Activated T-cell treated with anti-CD3 and anti-CD28 coated beads, Interleukin-2, amount 50 U/mL, for 1 hour (primary cell): ENCODE measurements at regions not wholly inside any gene's neighbourhood (a gene's known extent, or its start where the extent isn't known, plus 50 kb on each side); places are given as distances from the start of the nearest gene placed in this dataset.
"Not testable (repeated sequence)": the region's sequence is repeated elsewhere in the genome, so short reads cannot be mapped to it uniquely, and the experiment has no call there.

Source experiments
- DNase-seq: peaks from one replicate; pipeline ENCODE4 v3.0.0-alpha.2; 2020

DNA sequence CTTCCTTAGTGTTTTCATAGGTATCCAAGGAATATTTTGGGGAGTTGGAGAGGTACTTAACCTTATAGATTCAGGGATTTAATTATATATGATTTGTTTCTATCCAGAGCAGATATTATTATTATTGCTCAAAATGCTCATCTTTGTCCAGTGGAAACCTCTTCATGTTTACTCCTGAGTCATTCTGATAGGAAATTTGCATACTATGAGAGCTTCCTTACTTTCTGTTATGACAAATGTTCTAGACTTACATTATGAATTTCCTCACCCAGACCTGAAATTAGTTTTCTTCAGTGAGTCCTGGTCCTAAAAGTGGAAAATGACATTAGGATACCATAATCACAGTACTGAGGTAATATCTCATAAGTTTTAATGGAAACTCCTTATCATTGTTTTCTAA lies 57.5 kb upstream of the PLPPR5 start:
- no peak for DNase-seq

DNA sequence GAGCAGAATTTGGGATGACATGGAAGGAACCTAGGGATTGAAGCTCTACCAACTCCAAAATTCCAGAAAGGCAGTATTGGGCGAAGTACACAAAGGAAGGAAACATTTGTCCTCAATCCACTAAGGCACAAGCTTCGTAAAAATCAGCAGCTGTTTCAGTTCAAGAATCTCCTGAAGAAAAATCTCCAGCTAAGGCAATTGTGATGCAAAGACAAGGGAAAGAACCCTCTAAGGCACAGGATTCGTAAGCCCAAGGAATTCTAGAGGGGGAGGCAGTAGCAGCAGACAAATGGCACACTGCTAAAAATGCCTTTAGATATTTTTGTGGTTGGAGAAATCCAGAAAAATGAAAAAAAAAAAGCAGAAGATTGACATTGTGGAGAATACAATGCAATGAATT lies 64.5 kb upstream of the PLPPR5 start:
- no peak for DNase-seq

DNA sequence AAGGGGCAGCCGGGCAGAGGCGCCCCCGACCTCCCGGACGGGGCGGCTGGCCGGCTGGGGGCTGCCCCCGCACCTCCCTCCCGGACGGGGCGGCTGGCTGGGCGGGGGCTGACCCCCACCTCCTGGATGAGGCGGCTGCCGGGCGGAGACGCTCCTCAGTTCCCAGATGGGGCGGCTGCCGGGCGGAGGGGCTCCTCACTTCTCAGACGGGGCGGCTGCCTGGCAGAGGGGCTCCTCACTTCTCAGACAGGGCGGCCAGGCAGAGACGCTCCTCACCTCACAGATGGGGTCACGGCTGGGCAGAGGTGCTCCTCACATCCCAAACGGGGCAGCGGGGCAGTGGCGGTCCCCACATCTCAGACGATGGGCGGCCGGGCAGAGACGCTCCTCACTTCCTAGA lies 73.9 kb upstream of the PLPPR5 start:
- DNase-seq = not testable (repeated sequence)

DNA sequence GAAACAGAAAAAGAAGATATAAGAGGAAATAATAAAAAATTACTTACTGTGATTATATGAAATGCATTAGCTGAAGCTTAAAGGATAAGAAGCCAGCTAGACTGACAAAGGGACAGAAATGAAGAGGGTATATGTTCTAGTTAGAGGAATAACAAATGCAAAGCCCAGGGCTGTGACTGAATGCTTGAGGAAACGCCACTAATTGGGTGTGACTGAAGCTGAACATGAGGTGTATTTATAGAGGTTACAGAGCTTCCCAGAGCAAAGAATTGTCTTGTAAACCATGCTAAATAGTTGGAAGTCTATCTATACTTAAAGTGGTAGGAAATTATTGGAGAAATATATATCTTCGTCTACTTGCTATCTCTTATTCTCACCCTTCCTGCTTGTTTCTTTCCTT lies 77.7 kb upstream of the PLPPR5 start:
- DNase-seq = no peak

DNA sequence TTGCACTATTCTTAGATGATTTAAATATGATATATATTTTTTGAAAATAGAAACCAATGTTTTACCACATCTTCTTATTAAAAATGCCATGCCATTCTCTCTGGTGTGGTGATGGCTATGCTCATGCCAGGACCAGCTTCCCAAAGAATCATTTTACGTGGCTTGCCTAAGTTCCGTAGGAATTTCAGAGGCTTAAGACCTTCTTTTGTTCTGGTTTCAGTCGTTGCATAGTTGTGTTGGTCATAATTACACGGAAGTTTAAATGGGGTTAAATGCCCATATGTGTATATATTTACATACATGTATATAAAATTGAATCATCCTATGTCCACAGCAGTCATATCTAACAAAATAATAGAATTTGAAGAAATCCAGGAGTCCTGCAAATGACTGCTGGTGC lies 78.7 kb upstream of the PLPPR5 start:
- DNase-seq = no peak

DNA sequence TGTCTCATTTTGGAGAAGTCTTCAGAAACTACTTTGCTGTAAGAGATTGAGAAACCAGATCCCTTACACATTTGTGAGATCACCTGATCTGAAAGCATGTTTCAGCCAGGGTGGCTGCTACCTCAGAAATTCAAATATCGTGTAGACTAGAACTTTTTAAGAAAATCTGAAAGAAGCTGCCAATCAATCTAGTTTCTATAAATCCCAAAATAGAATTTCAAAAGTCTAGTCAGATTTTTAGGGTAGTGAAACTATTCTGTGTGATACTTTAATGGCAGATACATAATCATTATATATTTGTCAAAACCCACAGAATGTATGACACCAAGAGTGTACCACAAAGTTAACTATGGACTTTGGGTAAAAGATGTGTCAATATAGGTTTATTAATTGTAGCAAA lies 79.9 kb upstream of the PLPPR5 start:
- DNase-seq = no peak

DNA sequence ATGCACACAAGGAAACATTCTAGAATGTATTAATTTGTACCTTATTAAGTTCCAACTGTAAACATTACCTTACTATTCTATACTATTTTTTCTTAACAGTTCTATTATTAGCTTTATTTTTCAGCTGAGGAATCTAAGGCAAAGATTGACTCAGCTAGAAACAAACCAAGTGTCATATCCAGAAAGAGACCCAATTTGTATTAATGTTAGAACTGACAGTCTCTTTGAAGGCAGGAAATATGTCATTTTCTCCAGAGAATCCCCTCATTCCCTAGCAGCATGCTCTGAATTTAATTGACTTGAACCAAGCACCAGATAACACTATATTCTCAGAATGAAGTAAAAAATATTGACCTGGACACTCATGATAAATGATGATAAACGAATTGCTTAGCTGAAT lies 81.4 kb upstream of the PLPPR5 start:
- DNase-seq = no peak

DNA sequence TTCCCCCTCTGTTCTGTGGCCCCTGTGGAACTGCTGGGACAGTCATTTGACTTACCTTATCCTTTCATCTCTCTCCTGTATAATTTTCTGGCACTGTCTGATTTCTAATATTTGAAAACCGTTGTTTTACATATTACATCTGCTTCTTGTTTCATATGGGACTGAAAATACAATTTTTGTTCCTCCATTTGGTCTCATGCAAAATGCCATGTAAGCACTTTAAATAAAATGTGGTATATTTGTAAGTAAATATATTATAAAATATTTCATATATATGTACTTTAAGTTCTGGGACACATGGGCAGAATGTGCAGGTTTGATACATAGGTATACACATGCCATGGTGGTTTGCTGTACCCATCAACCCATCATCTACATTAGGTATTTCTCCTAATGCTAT lies 93.9 kb upstream of the PLPPR5 start:
- no peak for DNase-seq

DNA sequence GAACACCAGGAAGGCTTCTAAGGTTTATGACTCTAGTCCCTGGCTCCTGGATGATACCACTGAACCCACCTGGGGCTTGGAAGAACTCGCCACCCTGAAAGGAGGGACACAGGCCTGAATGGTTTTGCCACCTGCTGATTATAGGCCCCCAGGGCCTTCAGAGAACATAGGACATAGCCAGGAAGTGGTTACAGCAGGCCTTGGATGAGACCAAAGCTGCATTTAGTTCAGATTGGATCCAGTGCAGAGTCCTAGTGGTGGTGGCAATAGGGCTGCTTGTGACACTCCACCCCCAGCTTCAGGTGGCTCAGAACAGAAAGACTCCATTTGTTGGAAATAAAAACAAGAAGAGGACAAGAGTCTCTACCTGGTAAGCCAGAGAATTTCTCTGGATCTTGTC lies 101.6 kb upstream of the PLPPR5 start:
- DNase-seq = no peak

DNA sequence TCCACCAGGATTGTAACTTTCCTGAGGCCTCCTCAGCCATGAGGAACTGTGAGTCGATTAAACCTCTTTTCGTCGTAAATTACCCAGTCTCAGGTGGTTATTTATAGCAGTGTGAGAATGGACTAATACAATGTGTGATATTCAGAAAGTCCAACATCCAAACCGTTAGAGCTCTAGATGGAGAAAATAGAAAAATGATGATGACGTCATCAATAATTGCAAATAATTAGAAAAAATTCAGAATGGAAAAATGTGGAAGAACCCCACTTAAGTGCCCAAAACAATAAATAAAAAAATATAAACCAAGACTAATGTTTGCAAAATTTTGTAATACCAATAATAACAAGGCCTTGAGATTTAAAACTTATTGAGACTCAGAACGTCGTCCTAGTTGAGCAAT lies 103.0 kb upstream of the PLPPR5 start:
- DNase-seq = no peak

DNA sequence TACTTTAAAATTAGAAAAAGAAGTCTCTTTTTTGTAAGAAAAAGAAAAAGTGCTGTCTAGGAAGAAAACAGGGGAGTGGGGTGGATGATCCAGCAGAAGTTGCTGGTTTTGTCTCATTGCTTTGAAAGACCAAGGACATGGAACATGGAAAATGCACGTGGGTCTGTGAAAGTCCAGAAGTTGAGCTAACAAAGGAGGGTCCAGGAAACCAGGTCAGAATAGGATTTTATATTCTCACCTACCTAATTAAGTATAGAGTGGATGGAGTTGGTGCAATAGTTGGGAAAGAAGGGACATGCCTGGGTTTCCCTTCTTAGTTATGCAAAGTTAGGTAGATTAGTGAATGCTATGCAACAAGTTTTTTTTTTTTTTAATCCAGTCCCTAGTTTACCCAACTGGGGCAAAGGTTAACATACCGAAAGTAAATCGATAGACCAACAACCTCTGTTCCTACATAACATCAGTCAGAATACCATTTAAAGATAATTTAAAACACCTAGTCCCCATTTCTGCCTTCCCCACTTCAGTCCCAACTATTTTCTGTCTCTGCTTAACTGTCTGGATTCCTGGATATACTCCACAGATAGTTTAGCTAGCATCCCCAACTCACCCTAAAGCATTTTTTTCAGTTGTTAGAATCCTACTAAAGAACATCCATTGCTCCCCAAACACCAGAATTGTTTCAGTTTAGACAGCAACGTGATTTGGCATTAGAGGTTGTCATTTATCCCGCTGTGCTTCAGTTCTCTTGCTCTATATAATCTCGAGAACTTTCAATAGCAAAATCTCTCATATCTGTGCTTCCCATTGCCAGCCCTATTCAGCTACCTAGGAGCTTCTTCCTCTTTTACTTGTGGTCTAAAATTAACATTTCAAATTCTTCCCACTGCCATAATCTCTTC lies 105.7 kb upstream of the PLPPR5 start:
- no peak for DNase-seq

DNA sequence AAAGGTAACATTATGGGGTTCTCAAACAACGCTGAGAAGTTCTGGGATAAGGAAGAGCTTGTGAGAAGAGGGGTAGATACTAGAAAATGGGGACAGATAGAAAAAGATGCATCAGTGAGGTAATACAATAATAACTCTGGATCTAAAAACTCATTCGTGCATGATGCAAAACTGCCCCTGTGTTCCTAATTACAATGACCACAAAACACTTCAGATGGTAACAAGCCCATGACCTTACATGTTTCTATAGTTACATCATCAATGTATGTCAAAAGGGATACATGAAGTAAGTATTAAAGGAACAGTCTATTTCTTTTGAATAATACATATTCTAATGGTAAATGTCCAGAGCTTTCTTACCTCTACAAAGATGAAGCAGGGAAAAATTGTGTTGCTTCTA lies 110.6 kb upstream of the PLPPR5 start:
- DNase-seq = no peak

DNA sequence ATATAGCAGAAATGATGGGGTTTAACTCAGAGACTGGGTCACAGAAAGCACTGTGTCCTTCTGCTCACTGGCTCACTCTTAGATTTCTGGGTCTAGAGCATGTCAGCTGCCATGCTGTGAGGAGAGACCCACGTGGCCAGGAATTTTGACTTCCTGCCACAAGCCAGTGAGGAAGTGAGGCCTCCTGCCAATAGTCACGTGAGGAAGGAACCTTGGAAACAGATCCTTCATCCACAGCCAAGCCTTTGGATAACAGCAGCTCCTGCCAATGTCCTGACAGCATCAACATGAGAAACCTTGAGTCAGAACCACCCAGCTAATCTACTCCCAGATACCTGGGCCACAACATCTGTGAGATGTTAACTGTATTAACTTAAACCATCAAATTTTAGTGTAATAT lies 114.5 kb upstream of the PLPPR5 start:
- no peak for DNase-seq

DNA sequence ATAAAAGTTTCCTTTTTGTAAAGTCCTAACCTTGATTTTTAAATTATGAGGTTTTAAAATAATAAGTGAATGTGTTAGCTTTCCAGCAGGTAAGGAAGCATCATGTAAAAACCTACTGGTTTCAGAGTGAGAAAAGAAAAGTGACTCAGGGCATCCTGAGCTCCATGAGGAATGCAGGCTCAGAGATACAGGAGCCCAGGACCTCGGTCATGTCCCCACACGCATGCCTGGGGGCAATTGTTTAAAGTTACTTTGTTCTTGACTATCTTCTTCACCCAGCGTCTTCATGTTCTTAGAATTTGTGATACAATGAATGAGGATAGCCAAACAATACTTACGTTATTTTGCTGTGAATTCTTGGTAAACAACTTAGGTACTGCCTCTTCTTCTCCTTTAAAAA lies 117.4 kb upstream of the PLPPR5 start:
- DNase-seq = no peak

DNA sequence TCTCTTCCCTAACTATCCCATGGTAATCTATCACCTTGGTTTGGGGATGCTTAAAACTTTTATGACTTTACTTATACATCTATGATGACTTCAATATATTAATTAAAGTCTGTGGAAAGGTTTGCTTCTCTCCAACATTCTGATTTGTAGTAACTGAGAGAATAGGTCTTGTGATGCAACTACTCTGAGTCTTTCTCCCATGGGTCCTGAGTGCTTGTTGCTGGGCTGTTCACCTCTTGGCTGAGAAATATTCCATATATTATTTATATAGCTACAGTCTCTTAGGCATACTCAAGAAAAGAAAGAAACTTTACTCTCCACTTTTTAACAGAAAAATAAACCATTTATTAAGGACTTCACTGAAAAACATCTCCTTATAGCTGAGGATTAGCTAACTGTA lies 119.3 kb upstream of the PLPPR5 start:
- DNase-seq = no peak

DNA sequence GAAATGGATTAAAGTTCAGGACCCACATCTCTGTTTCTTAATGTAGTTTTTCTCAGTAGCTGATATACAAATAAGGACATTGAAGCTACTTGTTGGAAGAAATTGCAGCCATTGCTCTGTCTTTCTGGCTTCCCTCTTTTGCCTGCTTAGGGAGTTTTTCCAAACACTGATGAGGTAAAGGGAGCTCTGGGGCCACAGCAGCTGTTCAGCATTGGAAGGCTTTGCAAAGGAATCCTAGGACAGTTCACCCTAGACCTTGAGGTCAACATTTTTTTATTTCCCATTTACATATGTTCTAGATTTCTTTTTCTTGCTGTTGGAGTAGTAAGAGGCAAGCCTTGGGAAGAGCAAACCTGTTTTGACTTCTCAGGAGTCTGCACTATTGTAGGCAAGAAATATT lies 126.9 kb upstream of the PLPPR5 start:
- no peak for DNase-seq

DNA sequence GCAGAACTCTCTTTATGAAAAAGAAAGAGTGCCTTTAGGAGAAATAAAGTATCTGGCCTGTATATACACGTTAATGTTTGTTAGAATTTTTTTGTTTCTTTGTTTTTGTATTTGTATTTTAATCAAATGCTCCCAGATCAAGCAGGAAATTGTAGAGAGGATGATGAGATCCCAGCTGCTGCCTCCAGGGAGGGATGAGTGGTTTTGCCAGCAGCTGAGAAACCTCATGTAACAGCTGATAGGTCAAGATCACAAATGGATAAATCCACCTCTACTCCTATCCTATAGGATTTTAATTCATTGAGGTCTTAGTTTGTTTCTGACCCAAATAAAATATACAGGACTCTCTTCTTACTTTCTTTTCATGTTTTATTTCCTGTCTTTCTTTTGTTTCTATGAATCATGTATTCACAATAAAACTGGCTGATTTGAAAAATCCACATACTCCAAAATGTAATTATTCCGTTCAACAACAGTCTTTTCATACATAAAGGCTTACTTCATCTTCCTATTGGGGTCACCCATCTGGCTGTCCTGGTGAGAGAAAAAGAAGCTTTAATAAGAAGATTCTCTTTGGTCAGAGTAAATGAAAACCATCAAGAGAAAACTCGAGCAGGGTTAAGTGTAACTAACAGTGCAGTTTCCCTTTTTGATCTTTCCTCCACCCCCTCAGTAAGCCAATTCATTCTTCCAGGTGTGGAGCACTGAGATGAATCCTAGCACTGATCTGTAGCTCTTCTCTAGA lies 129.3 kb upstream of the PLPPR5 start:
- no peak for DNase-seq

DNA sequence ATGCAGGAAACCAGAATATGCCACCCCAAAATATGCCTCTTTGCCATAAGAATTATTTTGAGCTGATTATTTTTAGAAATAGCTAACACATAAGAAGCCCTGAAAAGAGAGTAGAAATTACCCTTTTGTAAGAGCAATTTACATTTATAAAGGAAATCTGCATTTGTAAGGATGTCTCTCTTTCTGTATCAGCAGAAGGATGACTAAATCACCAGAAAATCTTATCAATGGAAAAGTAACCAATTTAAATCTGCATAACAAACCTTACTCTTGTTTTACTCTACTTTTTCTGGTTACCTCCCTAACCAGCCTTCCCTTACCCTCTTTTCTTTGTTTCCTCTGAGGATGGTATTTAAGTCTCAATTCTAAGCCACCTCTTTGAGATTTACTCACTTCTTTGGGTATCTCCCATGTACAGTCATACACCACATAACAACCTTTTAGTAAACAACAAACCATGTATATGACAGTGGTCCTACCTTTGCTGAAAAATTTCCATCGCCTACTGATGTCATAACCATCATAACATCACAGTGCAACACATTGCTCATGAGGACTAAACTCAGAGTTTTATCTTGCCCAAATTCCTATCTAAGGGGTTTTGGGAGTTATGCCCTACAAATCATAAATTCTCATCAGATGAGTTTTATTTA lies 126.6 kb upstream of the PLPPR4 start:
- DNase-seq = no peak

DNA sequence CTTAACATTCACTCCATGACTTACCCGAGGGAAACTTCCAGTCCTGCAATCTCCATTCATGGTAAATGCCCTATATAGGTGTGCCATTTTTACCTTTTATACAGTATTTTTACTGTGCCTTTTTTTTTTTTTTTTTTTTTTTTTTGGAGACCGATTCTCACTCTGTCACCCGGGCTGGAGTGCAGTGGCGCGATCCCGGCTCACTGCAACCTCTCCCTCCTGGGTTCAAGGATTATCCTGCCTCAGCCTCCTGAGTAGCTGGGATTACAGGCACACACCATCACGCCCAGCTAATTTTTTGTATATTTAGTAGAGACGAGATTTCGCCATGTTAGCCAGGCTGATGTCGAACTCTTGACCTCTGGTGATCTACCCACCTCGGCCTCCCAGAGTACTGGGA lies 124.4 kb upstream of the PLPPR4 start:
- no peak for DNase-seq

DNA sequence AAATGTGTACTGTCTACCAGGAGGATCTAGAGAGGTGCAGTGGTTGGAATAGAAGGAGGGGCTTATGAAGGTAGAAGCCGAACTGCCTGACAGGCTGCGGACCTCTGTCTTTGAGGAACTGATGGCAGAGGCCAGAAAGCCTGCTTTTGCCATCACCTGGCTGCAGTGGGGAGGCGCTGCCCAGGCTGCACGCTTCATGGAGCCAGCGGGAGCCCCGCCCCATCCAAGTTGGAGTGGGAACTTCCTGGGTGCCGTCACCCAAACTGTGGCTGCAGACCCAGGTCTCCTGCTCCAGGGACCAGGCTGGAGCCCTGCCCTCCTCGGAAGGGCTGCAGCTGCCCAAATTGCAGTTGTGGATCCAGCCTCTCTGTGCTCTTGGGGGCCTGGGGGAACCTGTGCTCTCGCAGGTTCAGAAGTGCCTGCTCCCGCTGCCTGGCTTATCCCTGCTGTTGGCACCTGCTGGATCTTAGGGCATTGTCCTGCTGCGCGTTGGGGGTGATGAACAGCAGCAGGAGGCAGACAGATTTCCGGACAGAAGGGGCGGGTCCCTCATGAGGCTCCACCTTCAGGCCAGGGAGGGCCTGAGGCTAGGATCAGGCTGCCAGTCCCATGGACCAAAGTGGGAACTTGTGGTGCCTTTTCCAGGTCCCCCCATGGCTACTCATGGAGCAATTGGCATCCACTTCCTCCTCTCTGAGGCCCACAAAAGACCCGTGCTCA lies 118.0 kb upstream of the PLPPR4 start:
- no peak for DNase-seq

DNA sequence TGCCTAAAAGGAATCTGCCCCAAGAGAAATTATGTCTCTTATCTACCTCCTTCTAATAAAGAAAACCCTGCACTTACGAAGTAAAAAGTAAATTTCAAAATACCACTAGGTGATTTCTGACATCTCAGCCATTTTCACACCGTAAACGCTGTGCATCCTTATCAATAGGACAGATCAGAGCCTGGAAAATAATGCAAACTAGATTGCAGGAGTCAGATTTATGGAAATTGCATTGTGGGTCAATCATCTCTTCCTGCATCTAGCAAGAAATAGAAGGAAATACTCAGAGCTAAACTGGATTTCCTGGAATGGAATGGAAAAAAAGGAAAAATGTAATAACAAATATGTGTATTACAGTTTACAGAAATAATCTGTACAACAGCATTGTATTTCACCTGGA lies 114.3 kb upstream of the PLPPR4 start:
- DNase-seq = no peak

DNA sequence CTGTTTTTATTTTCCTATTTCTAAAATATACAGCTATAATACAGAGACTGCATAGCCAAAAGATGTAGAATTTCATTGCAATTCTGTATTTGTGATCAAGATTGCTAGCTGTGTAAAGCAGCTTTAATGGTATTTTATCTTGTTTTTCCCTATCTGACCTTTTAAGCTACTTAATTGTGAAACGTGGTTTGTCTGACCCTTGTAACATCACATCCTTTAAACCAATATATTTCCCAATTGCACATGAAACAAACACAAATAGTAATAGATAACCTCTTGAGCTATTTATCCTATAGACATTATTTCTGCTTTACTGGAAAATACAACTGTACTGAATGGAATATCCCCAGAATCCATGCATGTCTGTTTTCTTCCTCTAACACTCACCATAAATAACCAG lies 112.2 kb upstream of the PLPPR4 start:
- DNase-seq = no peak

DNA sequence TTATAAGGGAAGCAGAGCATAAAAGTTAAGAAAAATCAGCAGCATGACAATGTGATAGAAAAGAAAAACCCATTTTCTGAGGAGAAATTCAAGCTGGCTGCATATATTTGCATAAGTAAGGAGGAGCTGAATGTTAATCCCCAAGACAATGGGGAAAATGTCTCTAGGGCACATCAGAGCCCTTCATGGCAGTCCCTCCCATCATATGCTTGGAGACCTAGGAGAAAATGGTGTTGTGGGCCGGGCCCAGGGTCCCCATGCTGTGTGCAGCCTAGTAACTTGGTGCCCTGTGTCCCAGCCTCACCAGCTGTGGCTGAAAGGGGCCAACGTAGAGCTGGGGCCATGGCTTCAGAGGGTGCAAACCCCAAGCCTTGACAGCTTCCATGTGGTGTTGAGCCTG lies 100.6 kb upstream of the PLPPR4 start:
- DNase-seq = no peak
